ENCODE measurements at regions not wholly inside any gene's neighbourhood (a gene's known extent, or its start where the extent isn't known, plus 50 kb on each side); places are given as distances from the start of the nearest gene placed in this dataset.

- no peak for TF ChIP-seq E4F1 (IDR thresholded peaks at IDR 0.05; ENCODE audit: borderline replicate concordance, partially characterized antibody)
- no peak for TF ChIP-seq MEF2B (IDR thresholded peaks at IDR 0.05; ENCODE audit: partially characterized antibody, poor library complexity, severe bottlenecking)
- no peak for TF ChIP-seq HDGF (IDR thresholded peaks at IDR 0.05)
- no peak for TF ChIP-seq BHLHE40 (IDR thresholded peaks at IDR 0.05; ENCODE audit: borderline replicate concordance in 1 of 2, low read depth in 2 of 2, low read length in 1 of 2)
These were observed 55.9 kb upstream of the THOC2 start (continued) for GRCh38 chrX:123788744-123789143.

GRCh38 chrX:123797543-123798447 is 62.1 kb upstream of the XIAP start:
- no peak overlapping the region for H3K4me3 ChIP-seq
- RAD21 ChIA-PET (ENCODE audit: unreplicated experiment): interaction anchor here (1.0 kb wide), 1 partner anchor 13 kb away, joined by 4 read pairs; no protein-coding TSS in a partner anchor
- no peak overlapping the region for H3K9ac ChIP-seq (ENCODE audit: control insufficient read depth, insufficient read depth, low read length)
- H3K36me3 ChIP-seq (ENCODE audit: control insufficient read depth in 2 of 2, insufficient read depth in 2 of 2, low read length in 1 of 2): no peaks in the 10 kb centered on the region
- ATAC-seq (peak; percentile 49), FAIRE-seq (no peak), DNase-seq (ENCODE audit: low read depth, low spot score) (no peak)
- no peak overlapping the region for H3K27ac ChIP-seq (ENCODE audit: control insufficient read depth, insufficient read depth)
- POLR2A ChIA-PET: interaction anchor here (0.5 to 0.7 kb wide), 2 partner anchors 38 to 730 kb away, joined by 3 to 4 read pairs; no protein-coding TSS in a partner anchor
- CTCF ChIA-PET: no interaction called here
- no peaks in the 10 kb centered on the region for H3K79me2 ChIP-seq (ENCODE audit: control insufficient read depth, insufficient read depth, low read length)
- no peaks in the 10 kb centered on the region for H4K20me1 ChIP-seq (ENCODE audit: control insufficient read depth, insufficient read depth)
- H3K27me3 ChIP-seq (replicated peaks in 1 of 2; ENCODE audit: control insufficient read depth in 2 of 2, insufficient read depth in 2 of 2, low read length in 1 of 2): no peaks in the 10 kb centered on the region
- in situ Hi-C loops (cut with MboI): no loop called here
- H2AFZ ChIP-seq (ENCODE audit: control insufficient read depth, low read depth, low read length): no peak overlapping the region
- H3K4me1 ChIP-seq (ENCODE audit: control insufficient read depth, insufficient read depth, low read length): peaks cover 7% of the 10 kb centered on the region
- intact Hi-C loops (cut with micrococcal nuclease; ENCODE audit: unreplicated experiment): no loop called here
- 43% methylated on average over 8 of the region's 8 CpGs for WGBS (ENCODE audit: insufficient coverage, insufficient replicate concordance, low lambda C conversion rate, missing lambda C conversion rate)
- SMC1A ChIA-PET (ENCODE audit: uncharacterized antibody, unreplicated experiment): no interaction called here
- BruUV-seq (replicated peaks): no TSS peak
- no peak overlapping the region for H3K4me2 ChIP-seq (ENCODE audit: control insufficient read depth, insufficient read depth)
- no peaks in the 10 kb centered on the region for H3K9me3 ChIP-seq (replicated peaks; ENCODE audit: control insufficient read depth, insufficient read depth, low read length)
- TF ChIP-seq POLR2AphosphoS5 (IDR thresholded peaks at IDR 0.05; ENCODE audit: low read length) (no peak), USF2 (IDR thresholded peaks at IDR 0.05; ENCODE audit: borderline replicate concordance, low read depth, low read length) (no peak), NFYB (IDR thresholded peaks at IDR 0.05; ENCODE audit: insufficient read depth, low read depth, low read length) (no peak), POLR2A (IDR thresholded peaks at IDR 0.05; ENCODE audit: low read depth, low read length) (no peak), SMARCA5 (IDR thresholded peaks at IDR 0.05) (no peak), ESRRA (IDR thresholded peaks at IDR 0.05; ENCODE audit: low read length) (no peak), PML (IDR thresholded peaks at IDR 0.05; ENCODE audit: low read length) (no peak), SMAD1 (IDR thresholded peaks at IDR 0.05; ENCODE audit: low read depth, partially characterized antibody) (no peak), BACH1 (IDR thresholded peaks at IDR 0.05; ENCODE audit: borderline replicate concordance) (no peak), ETV6 (conservative IDR thresholded peaks at IDR 0.05 in 1 of 2, IDR thresholded peaks at IDR 0.05 in 1 of 2; ENCODE audit: borderline replicate concordance in 1 of 2, low read depth in 1 of 2) (no peak), SRF (IDR thresholded peaks at IDR 0.05; ENCODE audit: low read depth in 2 of 2, low read length in 2 of 2) (no peak), SIN3A (IDR thresholded peaks at IDR 0.05; ENCODE audit: low read depth, low read length) (no peak), RBBP5 (conservative IDR thresholded peaks at IDR 0.05) (no peak)
- TF ChIP-seq, protein P1, sequence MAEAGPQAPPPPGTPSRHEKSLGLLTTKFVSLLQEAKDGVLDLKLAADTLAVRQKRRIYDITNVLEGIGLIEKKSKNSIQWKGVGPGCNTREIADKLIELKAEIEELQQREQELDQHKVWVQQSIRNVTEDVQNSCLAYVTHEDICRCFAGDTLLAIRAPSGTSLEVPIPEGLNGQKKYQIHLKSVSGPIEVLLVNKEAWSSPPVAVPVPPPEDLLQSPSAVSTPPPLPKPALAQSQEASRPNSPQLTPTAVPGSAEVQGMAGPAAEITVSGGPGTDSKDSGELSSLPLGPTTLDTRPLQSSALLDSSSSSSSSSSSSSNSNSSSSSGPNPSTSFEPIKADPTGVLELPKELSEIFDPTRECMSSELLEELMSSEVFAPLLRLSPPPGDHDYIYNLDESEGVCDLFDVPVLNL (IDR thresholded peaks at IDR 0.05; ENCODE audit: low read depth, low read length): no peak
- TF ChIP-seq, protein P2, sequence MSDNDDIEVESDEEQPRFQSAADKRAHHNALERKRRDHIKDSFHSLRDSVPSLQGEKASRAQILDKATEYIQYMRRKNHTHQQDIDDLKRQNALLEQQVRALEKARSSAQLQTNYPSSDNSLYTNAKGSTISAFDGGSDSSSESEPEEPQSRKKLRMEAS (IDR thresholded peaks at IDR 0.05; ENCODE audit: low read depth, low read length): no peak

Measured in GM12878 (cell line).